ENCODE measurements at regions not wholly inside any gene's neighbourhood (a gene's known extent, or its start where the extent isn't known, plus 50 kb on each side); places are given as distances from the start of the nearest gene placed in this dataset.
"Not testable (repeated sequence)": the region's sequence is repeated elsewhere in the genome, so short reads cannot be mapped to it uniquely, and the experiment has no call there.

- DNase-seq (ENCODE audit: low read depth), result not testable (repeated sequence)
Observed at GRCh38 chr2:87486413-87486812, 261.5 kb upstream of the PLGLB2 start.

DNA sequence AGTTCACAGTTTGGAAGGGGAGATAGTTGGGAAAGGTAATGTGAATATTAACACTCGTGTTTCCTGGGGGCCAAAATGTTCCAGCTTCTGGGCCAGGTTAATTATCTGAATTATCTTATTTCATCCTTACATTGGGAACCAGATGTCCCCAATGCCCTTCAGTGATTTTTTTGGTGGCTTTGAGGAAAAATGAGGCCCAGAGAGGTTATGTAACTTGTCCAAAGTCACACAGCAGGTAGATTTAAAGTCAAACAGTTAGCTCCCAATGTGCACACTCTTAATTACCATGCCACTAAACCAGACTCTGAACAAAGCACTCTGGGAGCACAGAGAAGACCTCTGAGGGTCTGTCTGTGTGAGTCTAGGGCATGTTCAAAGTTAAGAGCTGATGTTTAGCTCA is 259.9 kb upstream of the PLGLB2 start:
- DNase-seq (ENCODE audit: low read depth), result not testable (repeated sequence)

DNA sequence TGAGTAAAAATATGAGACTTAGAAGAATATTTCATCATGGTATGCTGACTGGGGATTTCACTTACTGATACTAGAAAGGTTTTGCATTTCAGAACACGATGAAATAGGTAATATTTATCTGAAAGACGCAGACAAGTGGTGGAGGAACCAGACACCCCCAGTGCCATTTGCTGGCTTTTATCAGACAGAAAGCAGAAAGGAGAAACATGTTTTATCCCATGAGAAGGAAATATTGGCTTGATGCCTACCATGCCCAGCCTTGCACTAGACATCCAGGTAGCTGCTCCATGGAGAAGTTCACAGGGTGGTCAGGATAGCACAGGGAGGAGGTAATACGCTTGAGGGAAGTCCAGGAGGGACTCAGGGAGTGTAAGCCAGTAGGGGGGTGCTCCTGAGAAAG is 258.9 kb upstream of the PLGLB2 start:
- not testable (repeated sequence) for DNase-seq (ENCODE audit: low read depth)

DNA sequence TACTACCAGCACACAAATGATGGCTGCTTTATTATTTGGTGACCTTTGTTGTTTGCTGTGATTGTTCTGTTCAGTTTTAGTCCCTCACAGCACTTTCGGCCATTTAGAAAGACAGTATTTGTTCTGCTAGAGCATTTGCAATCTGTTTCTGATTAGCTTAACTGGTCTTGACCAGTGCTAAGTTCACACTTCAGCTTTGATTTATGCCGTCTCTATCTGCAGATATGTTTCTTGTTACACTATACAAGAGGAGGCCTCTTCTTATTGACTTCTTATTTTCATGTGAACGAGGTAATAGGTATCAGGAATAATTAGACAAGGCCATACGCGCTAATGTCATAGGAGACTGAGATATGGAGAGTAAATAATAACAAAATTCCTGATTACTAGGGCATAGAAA is 253.0 kb upstream of the PLGLB2 start:
- not testable (repeated sequence) for DNase-seq (ENCODE audit: low read depth)

GRCh38 chr2:87495455-87495854 is 252.4 kb upstream of the PLGLB2 start:
- DNase-seq (ENCODE audit: low read depth), result not testable (repeated sequence)

GRCh38 chr2:87496036-87497006 is 251.6 kb upstream of the PLGLB2 start:
- peak; percentile 26 for DNase-seq (ENCODE audit: low read depth)

- DNase-seq (ENCODE audit: low read depth), result not testable (repeated sequence)
Observed at GRCh38 chr2:87497135-87497534, 250.8 kb upstream of the PLGLB2 start.

DNA sequence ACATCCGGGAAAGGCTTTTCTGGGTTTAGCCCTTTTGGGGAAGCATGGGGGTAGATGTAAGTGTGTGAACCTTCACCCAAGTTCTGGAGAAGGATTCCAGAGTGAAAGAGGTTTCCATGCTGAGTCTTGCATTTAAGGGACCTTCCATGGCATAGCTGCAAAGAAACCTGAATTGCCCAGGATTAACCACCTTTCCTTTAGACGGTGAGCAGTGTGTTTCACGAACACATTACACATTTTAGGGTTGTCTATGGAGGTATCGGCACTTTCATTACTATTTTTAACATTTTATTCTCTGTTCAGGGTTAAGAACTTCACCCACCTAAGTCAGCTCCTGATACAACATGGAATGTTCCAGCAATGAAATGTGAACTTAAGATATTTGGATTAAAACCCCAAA is 250.2 kb upstream of the PLGLB2 start:
- not testable (repeated sequence) for DNase-seq (ENCODE audit: low read depth)

DNA sequence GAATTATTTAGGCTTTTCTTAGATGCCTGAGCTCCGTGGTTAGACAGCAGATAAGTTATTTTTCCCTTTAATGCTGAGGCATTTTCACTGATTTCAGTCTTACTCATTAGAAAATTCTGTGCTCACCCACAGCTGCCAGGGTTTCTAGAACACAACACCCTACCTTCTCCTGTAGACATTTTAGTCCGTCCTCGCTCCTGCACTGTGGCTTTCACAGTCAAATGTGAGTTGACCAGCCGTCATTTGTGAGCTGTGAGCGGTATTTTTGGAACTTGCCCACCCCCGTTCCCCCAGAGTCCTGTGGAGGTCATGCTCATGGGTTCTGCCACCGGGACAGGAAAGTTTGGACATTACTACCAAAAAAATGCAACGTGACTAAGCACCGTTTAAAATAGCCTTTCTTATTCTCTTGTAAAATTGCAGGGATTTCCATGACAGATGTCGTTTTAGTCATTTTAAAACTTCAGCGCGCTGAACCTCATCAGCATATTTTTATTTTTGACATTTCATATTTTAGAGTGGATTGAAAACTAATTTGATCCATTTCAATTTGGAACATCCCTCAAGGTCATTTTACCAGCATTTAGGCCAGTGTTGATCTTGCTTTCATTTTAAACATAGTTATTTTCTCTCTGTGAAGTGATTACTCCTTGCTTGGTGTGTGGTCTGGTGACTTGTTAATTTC is 249.6 kb upstream of the PLGLB2 start:
- DNase-seq (ENCODE audit: low read depth), result not testable (repeated sequence)

- not testable (repeated sequence) for DNase-seq (ENCODE audit: low read depth)
Observed at GRCh38 chr2:87498854-87499238, 249.0 kb upstream of the PLGLB2 start.

DNA sequence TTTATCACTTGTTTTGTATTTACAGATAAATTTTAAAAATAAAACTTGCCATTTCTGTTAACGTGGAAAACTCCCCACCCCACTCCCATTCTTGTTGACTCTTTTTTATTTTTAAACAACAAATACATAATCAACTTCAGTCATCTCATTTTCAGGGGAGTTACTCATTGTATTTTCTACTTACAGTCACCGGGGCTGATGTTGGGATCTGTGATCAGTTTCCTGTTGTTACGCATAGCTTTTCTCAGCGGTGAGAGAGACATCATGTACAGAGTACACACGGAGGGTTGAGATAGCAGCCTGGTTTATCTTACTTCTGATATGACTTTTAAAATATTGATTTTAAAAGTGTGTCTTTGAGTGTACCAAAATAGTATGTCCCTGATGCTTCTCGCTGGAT is 248.0 kb upstream of the PLGLB2 start:
- DNase-seq (ENCODE audit: low read depth), result not testable (repeated sequence)

DNA sequence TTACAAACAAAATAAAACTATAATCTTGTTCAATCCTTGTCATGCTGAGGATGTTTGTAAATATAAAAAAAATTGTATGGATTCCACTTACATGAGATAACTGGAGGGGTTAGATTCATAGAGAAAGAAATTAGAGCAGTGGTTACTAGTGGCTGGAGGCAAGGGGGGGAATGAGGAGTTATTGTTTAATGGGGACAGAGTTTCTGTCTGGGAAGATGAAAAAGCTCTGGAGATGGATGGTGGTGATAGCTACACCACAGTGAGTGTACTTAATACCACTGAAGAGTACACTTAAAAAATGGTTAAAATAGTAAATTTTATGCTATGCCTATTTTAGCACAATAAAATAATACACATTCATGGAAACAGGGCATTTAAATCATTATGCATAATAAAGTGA is 247.5 kb upstream of the PLGLB2 start:
- DNase-seq (ENCODE audit: low read depth), result not testable (repeated sequence)

DNA sequence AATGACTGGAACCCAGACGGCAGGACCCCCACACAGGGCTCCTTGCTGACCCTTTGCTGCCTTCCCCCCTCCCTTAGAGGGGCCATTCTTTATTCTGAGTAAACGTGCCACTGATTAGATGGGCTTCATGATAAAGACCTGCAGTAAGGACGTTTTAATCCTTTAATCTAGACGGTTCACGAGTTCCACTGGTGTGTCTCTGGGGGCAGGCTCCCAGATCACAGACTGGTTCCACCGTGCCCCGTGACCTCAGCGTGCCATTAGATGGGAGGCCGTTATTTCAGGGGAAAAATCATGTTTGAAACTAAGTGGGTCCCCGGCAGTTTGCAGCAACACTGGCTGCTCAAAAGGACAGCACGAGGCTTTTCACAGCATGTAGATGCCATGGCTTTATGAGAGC is 246.9 kb upstream of the PLGLB2 start:
- not testable (repeated sequence) for DNase-seq (ENCODE audit: low read depth)

GRCh38 chr2:87502948-87503347 is 244.9 kb upstream of the PLGLB2 start:
- not testable (repeated sequence) for DNase-seq (ENCODE audit: low read depth)

GRCh38 chr2:87505239-87505638 is 242.6 kb upstream of the PLGLB2 start:
- DNase-seq (ENCODE audit: low read depth), result not testable (repeated sequence)

GRCh38 chr2:87505909-87506308 is 242.0 kb upstream of the PLGLB2 start:
- not testable (repeated sequence) for DNase-seq (ENCODE audit: low read depth)

- DNase-seq (ENCODE audit: low read depth), result not testable (repeated sequence)
Observed at GRCh38 chr2:87507378-87508348, 240.2 kb upstream of the PLGLB2 start.

GRCh38 chr2:87511195-87511778 is 236.6 kb upstream of the PLGLB2 start:
- not testable (repeated sequence) for DNase-seq (ENCODE audit: low read depth)

DNA sequence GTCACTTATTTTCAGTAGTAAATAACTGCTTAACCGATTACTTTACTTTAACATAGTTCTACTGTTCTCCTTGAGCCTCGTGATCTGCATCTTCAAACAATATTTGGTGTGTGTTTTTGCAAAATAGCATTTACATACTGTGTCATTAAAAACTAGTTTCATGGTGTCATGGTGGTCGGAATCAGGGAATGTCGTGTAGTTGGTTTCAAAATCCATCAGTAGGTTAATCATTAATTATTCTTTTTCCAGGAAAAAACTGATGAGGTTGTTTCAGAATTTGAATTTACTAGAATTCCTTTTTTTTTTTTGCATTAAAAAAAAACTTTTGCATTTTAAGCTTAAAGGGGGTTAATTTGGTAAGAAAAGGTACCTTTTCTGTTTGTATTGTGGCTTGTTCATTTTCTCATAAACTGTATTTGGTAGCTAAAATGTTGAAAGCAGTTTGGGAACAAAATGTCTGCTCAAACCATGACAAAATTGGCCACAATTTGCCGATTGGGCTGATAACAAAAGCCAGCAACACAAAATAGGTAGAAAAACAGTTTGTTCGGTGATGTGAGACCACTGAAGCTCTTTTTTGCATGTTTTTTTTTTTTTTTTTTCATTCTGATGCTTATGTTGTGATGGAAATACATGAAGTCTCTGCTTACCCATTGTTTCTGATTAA is 234.9 kb upstream of the PLGLB2 start:
- DNase-seq (ENCODE audit: low read depth), result not testable (repeated sequence)

DNA sequence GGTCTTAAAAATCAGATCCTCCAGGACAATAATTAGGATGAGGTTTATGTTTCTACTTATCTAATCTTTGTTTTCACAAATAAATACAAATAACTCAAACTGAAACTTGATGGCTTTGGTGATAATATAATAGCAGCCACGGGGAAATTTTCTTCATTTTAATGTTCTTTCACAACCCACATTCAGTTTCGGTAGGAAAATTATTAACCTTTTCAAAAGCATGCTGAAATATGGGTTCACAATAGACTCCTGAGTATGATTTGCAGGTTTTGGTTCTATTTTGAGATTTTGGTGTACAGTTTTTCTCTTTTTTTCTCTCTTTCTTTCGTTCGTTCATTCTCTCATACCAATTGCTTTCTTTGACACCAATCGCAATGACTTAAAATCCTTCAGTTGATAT is 233.9 kb upstream of the PLGLB2 start:
- DNase-seq (ENCODE audit: low read depth), result not testable (repeated sequence)

GRCh38 chr2:87514515-87514914 is 233.4 kb upstream of the PLGLB2 start:
- not testable (repeated sequence) for DNase-seq (ENCODE audit: low read depth)

Data from CMK (cell line).